HG03460 (cell line): ENCODE measurements at regions not wholly inside any gene's neighbourhood (a gene's known extent, or its start where the extent isn't known, plus 50 kb on each side); places are given as distances from the start of the nearest gene placed in this dataset.
A peak's percentile ranks its signal among the peaks of the same experiment; 100 is the strongest.
"Not testable (repeated sequence)": the region's sequence is repeated elsewhere in the genome, so short reads cannot be mapped to it uniquely, and the experiment has no call there.

Experiments used
- ATAC-seq: cut with Tn5 transposase; IDR thresholded peaks from one replicate; pipeline ENCODE4 v1.9.1; 2021; ENCODE audit not compliant: unreplicated experiment

- no peak for ATAC-seq
Measured at GRCh38 chr7:24127930-24128329, 156.1 kb upstream of the NPY start.

- no peak for ATAC-seq
Measured at GRCh38 chr7:24129597-24129996, 154.4 kb upstream of the NPY start.

- ATAC-seq: no peak
Measured at GRCh38 chr7:24130631-24131030, 153.4 kb upstream of the NPY start.

- peak; percentile 45 for ATAC-seq
Measured at GRCh38 chr7:24133691-24134090, 150.3 kb upstream of the NPY start.

- ATAC-seq: no peak
Measured at GRCh38 chr7:24134535-24134934, 149.5 kb upstream of the NPY start.

GRCh38 chr7:24135003-24135817 is 148.8 kb upstream of the NPY start:
- ATAC-seq: peak; percentile 70

GRCh38 chr7:24137338-24137737 is 146.7 kb upstream of the NPY start:
- ATAC-seq: no peak

- ATAC-seq: no peak
Measured at GRCh38 chr7:24138343-24138742, 145.6 kb upstream of the NPY start.

GRCh38 chr7:24140001-24140400 is 144.0 kb upstream of the NPY start:
- no peak for ATAC-seq

- no peak for ATAC-seq
Measured at GRCh38 chr7:24141874-24142509, 142.0 kb upstream of the NPY start.

GRCh38 chr7:24143547-24143946 is 140.4 kb upstream of the NPY start:
- no peak for ATAC-seq

GRCh38 chr7:24151944-24152343 is 132.0 kb upstream of the NPY start:
- no peak for ATAC-seq

GRCh38 chr7:24152356-24152755 is 131.6 kb upstream of the NPY start:
- no peak for ATAC-seq

GRCh38 chr7:24152877-24153472 is 131.0 kb upstream of the NPY start:
- no peak for ATAC-seq

- no peak for ATAC-seq
Measured at GRCh38 chr7:24157666-24158065, 126.3 kb upstream of the NPY start.

GRCh38 chr7:24158975-24159374 is 125.0 kb upstream of the NPY start:
- ATAC-seq: no peak

GRCh38 chr7:24164401-24164800 is 119.6 kb upstream of the NPY start:
- ATAC-seq: no peak

- no peak for ATAC-seq
Measured at GRCh38 chr7:24169077-24169624, 114.8 kb upstream of the NPY start.

- not testable (repeated sequence) for ATAC-seq
Measured at GRCh38 chr7:24171951-24172350, 112.0 kb upstream of the NPY start.

GRCh38 chr7:24172856-24173255 is 111.1 kb upstream of the NPY start:
- no peak for ATAC-seq

- no peak for ATAC-seq
Measured at GRCh38 chr7:24175603-24176002, 108.4 kb upstream of the NPY start.
